Suprapubic skin (tissue), 4 donors: ENCODE measurements at regions not wholly inside any gene's neighbourhood (a gene's known extent, or its start where the extent isn't known, plus 50 kb on each side); places are given as distances from the start of the nearest gene placed in this dataset.

ENCODE experiments used
- POLR2A ChIP-seq, 2 donors: fragments of 450-650 bp; IDR thresholded peaks; one replicate each; pipeline ENCODE4 v1.6.1; 2017; ENCODE audit warnings: antibody characterized with exemption in 2 of 2, mild to moderate bottlenecking in 2 of 2, moderate library complexity in 2 of 2
- POLR2AphosphoS5 ChIP-seq, 3 donors: sonication (generic); formaldehyde crosslinking; IDR thresholded peaks; one replicate each; pipeline ENCODE4 v1.6.1; 2017; ENCODE audit warnings: antibody characterized with exemption in 3 of 3
- TF ChIP-seq, protein P1 (sequence below), 2 donors: fragments of 200-600 bp in 1 of 2; fragments of 450-650 bp in 1 of 2; sonication (generic) in 1 of 2; IDR thresholded peaks; one replicate each; pipeline ENCODE4 v1.5.1; 2016 to 2019; ENCODE audit warnings: antibody characterized with exemption in 2 of 2, mild to moderate bottlenecking in 1 of 2, moderate library complexity in 1 of 2

DNA sequence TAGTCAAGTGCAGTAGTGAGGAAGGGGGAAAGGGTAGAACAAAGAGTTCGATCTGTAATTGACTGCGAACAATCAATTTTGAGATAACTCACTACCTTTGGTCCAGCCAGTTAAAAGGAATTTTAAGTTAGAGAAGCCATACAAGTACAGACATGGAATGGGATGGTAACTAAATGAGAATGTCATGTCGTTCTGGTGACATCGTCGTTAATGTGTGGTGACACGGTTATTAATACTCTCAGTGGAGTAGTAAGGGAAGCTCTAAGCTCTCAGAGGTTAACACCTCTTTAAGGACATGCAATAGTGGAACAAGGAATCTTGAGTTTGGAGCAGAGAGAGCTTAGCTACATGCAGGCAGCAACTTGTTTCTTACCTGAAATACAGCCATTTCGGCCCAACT lies 154.9 kb upstream of the KLF12 start:
- TF ChIP-seq POLR2A (IDR thresholded peaks at IDR 0.05) = no peak
- TF ChIP-seq, protein P1, sequence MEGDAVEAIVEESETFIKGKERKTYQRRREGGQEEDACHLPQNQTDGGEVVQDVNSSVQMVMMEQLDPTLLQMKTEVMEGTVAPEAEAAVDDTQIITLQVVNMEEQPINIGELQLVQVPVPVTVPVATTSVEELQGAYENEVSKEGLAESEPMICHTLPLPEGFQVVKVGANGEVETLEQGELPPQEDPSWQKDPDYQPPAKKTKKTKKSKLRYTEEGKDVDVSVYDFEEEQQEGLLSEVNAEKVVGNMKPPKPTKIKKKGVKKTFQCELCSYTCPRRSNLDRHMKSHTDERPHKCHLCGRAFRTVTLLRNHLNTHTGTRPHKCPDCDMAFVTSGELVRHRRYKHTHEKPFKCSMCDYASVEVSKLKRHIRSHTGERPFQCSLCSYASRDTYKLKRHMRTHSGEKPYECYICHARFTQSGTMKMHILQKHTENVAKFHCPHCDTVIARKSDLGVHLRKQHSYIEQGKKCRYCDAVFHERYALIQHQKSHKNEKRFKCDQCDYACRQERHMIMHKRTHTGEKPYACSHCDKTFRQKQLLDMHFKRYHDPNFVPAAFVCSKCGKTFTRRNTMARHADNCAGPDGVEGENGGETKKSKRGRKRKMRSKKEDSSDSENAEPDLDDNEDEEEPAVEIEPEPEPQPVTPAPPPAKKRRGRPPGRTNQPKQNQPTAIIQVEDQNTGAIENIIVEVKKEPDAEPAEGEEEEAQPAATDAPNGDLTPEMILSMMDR (IDR thresholded peaks at IDR 0.05) = no peak
- no peak for TF ChIP-seq POLR2AphosphoS5 (IDR thresholded peaks at IDR 0.05)
